GM23338 (cell line): ENCODE measurements at regions not wholly inside any gene's neighbourhood (a gene's known extent, or its start where the extent isn't known, plus 50 kb on each side); places are given as distances from the start of the nearest gene placed in this dataset.

Source experiments
- CREB1 ChIP-seq: fragments of 250-450 bp; sonication (Bioruptor Pico); IDR thresholded peaks from 2 replicates; pipeline ENCODE4 v1.5.0; 2020; ENCODE audit warnings: low read depth, mild to moderate bottlenecking, moderate library complexity
- ETS1 ChIP-seq: IDR thresholded peaks from 2 replicates; pipeline ENCODE4 v1.6.1; 2016; ENCODE audit warnings: antibody characterized with exemption
- EZH2 ChIP-seq: fragments of 200-600 bp; sonication (generic); IDR thresholded peaks from one replicate; pipeline ENCODE4 v1.8.0; 2017; ENCODE audit warnings: antibody characterized with exemption, mild to moderate bottlenecking, low read depth; ENCODE audit not compliant: unreplicated experiment
- EZH2phosphoT487 ChIP-seq: fragments of 200-600 bp; sonication (generic); IDR thresholded peaks from one replicate; pipeline ENCODE4 v1.8.1; 2018; ENCODE audit warnings: antibody characterized with exemption; ENCODE audit not compliant: unreplicated experiment
- JUNB ChIP-seq: IDR thresholded peaks from one replicate; pipeline ENCODE4 v1.6.1; 2016; ENCODE audit warnings: antibody characterized with exemption; ENCODE audit not compliant: unreplicated experiment
- NANOG ChIP-seq: IDR thresholded peaks from 2 replicates; pipeline ENCODE4 v1.6.1; 2016; ENCODE audit warnings: antibody characterized with exemption, borderline replicate concordance
- POLR2AphosphoS5 ChIP-seq: IDR thresholded peaks from 2 replicates; pipeline ENCODE4 v1.6.1; 2016; ENCODE audit warnings: antibody characterized with exemption, low read depth
- ZNF114 ChIP-seq: fragments of 250-450 bp; sonication (Bioruptor Pico); IDR thresholded peaks from 2 replicates; pipeline ENCODE4 v1.5.0; 2020; ENCODE audit warnings: mild to moderate bottlenecking, moderate library complexity
- ZNF462 ChIP-seq: fragments of 250-450 bp; sonication (Bioruptor Pico); IDR thresholded peaks from 2 replicates; pipeline ENCODE4 v1.5.0; 2020; ENCODE audit warnings: mild to moderate bottlenecking, moderate library complexity
- TF ChIP-seq, protein P1 (sequence below), 2 experiments: fragments of 200-600 bp in 1 of 2; sonication (generic) in 1 of 2; conservative IDR thresholded peaks; 2 replicates each; pipeline versions ENCODE4 v1.5.1 to v1.6.1; 2016 to 2017; ENCODE audit warnings: antibody characterized with exemption in 2 of 2, low read depth in 2 of 2, mild to moderate bottlenecking in 2 of 2, moderate library complexity in 1 of 2
- TF ChIP-seq, protein P2 (sequence below): IDR thresholded peaks from one replicate; pipeline ENCODE4 v1.6.1; 2018; ENCODE audit warnings: antibody characterized with exemption; ENCODE audit not compliant: unreplicated experiment

DNA sequence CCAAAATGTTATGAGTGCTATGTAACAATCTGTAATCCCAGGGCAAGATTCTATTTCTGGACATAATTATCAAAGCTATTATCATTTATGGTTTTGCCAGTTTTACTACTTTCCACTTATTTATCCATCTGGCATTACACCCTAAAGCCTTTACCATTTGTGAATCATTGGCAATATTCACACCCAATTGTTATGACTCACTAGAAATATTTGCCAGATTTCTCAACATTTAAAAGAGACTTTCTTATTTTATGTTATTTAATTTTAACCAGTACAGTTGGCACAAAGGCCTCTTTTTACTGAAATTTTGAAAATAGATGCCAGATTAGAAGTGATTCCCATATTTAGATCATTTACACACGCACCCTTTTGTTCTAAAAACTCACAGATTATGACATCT is 242.7 kb upstream of the WDFY3 start:
- TF ChIP-seq, protein P1, sequence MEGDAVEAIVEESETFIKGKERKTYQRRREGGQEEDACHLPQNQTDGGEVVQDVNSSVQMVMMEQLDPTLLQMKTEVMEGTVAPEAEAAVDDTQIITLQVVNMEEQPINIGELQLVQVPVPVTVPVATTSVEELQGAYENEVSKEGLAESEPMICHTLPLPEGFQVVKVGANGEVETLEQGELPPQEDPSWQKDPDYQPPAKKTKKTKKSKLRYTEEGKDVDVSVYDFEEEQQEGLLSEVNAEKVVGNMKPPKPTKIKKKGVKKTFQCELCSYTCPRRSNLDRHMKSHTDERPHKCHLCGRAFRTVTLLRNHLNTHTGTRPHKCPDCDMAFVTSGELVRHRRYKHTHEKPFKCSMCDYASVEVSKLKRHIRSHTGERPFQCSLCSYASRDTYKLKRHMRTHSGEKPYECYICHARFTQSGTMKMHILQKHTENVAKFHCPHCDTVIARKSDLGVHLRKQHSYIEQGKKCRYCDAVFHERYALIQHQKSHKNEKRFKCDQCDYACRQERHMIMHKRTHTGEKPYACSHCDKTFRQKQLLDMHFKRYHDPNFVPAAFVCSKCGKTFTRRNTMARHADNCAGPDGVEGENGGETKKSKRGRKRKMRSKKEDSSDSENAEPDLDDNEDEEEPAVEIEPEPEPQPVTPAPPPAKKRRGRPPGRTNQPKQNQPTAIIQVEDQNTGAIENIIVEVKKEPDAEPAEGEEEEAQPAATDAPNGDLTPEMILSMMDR (conservative IDR thresholded peaks at IDR 0.05; ENCODE audit: low read depth in 2 of 2), result no peak
- TF ChIP-seq POLR2AphosphoS5, result no peak
- no peak for TF ChIP-seq JUNB
- TF ChIP-seq, protein P2, sequence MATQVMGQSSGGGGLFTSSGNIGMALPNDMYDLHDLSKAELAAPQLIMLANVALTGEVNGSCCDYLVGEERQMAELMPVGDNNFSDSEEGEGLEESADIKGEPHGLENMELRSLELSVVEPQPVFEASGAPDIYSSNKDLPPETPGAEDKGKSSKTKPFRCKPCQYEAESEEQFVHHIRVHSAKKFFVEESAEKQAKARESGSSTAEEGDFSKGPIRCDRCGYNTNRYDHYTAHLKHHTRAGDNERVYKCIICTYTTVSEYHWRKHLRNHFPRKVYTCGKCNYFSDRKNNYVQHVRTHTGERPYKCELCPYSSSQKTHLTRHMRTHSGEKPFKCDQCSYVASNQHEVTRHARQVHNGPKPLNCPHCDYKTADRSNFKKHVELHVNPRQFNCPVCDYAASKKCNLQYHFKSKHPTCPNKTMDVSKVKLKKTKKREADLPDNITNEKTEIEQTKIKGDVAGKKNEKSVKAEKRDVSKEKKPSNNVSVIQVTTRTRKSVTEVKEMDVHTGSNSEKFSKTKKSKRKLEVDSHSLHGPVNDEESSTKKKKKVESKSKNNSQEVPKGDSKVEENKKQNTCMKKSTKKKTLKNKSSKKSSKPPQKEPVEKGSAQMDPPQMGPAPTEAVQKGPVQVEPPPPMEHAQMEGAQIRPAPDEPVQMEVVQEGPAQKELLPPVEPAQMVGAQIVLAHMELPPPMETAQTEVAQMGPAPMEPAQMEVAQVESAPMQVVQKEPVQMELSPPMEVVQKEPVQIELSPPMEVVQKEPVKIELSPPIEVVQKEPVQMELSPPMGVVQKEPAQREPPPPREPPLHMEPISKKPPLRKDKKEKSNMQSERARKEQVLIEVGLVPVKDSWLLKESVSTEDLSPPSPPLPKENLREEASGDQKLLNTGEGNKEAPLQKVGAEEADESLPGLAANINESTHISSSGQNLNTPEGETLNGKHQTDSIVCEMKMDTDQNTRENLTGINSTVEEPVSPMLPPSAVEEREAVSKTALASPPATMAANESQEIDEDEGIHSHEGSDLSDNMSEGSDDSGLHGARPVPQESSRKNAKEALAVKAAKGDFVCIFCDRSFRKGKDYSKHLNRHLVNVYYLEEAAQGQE, result no peak
- no peak for TF ChIP-seq ETS1
- no peak for TF ChIP-seq EZH2phosphoT487
- TF ChIP-seq NANOG, result no peak
- no peak for TF ChIP-seq EZH2
- no peak for TF ChIP-seq CREB1 (CRISPR knock-in tag)
- TF ChIP-seq ZNF462 (CRISPR knock-in tag), result no peak
- no peak for TF ChIP-seq ZNF114 (CRISPR knock-in tag)
